Tongue (tissue), 1 donor: ENCODE measurements at regions not wholly inside any gene's neighbourhood (a gene's known extent, or its start where the extent isn't known, plus 50 kb on each side); places are given as distances from the start of the nearest gene placed in this dataset.

Experiments used
- DNase-seq: peaks from one replicate; pipeline ENCODE4 v3.0.0-alpha.2; 2015

DNA sequence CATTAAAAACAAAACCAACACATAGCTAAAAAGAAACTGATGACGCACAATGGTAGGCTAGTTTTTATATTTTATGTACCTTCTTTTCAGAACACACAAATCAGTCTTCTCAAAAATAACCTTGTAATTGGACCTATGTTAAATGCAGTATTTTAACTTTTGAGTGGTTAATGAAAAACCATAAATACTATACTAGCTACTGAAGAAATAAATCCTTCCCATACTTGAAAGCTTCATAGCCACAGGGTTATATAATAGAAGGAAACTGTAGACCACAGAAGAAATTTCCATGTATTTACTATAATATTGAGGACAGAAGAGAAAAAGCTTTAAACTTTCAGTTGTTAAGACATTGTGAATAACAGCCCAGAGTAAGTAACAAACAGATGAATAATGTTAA, 1094.3 kb upstream of the SLC10A2 start:
- DNase-seq: no peak

GRCh38 chr13:104143760-104144416, 1077.7 kb upstream of the SLC10A2 start:
- DNase-seq: no peak

- DNase-seq: no peak
These were observed 1074.3 kb upstream of the SLC10A2 start for GRCh38 chr13:104140552-104140951.

GRCh38 chr13:104137416-104137815, 1071.2 kb upstream of the SLC10A2 start:
- DNase-seq: no peak

DNA sequence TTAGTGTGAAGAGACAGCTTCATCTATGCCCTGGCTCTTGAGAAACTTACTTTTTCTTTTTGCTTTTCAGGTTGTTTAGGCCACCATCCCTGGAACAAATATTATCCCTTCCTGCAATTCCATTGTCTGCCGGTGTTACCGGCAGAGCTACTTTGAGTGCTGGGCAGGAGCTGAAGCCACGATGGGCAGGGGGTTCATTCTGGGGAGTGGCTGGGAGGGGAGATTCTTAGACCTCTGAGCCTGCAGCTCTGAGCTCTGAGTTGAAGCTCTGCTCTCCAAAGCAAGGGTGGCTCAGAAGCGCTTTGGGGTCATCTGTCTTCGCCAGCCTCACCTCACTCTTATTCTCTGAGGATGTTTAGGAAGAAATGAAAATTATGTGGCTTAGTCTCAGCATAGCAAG, 1066.6 kb upstream of the SLC10A2 start:
- no peak for DNase-seq

- DNase-seq: peak; percentile 35
These were observed 1047.9 kb upstream of the SLC10A2 start for GRCh38 chr13:104114101-104114500.

DNA sequence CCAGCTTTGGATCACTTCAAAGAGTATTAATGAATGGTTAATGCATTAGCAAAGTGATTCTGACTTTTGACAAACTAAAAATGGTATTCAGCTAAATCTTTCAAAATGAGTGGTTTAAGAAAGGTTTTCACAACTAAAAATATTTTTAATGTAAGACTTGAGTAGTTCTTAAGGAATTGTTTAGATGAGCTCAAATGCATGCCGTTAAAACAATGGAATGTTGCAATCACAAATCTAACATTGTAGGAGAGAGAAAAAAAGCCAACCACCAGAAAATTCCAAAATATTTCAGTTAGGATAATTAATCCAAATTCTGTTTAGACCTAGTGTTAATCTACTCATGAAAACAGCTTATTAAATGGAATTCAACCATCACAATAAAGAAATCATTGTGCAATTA, 1044.8 kb upstream of the SLC10A2 start:
- DNase-seq: no peak

GRCh38 chr13:104106705-104107393, 1040.6 kb upstream of the SLC10A2 start:
- peak; percentile 5 for DNase-seq

GRCh38 chr13:104105418-104106355, 1039.5 kb upstream of the SLC10A2 start:
- no peak for DNase-seq

DNA sequence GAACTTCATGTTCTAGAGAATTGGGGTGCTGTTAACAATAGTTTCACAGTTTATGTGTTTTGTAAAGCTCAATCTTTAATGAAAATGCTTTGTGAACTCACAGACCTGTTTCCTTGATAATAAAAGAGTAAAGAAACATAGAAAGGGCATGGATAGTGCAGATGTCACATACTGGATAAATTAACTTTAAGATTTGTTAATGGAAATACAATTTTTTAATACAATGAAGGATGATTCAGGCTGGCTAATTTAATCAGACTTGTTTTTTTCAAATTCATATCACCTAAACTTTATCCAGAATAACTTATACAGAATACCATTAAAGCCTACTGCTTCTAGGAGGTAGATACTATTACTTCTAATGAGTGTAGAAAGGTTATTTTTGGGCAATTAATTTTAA, 1033.5 kb upstream of the SLC10A2 start:
- DNase-seq: no peak

DNA sequence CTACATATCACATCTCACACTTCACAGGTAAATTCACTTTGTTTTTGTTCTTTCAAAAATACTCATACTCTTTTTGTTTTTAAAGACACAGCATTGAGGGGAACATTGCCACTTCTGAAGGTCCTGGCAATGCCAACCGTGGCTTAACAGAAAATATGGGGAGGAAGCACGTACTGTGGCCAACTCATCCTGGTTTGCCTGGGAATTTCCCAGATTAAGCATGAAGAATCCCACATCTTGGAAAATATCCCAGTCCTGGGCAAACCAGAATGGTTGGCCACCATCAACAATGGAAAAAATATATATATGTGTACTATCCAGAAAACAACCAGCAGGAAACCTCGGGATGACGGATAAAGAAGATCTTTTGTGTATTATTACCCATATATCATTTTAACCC, 1032.2 kb upstream of the SLC10A2 start:
- no peak for DNase-seq

- DNase-seq: no peak
These were observed 1020.5 kb upstream of the SLC10A2 start for GRCh38 chr13:104086759-104087158.

DNA sequence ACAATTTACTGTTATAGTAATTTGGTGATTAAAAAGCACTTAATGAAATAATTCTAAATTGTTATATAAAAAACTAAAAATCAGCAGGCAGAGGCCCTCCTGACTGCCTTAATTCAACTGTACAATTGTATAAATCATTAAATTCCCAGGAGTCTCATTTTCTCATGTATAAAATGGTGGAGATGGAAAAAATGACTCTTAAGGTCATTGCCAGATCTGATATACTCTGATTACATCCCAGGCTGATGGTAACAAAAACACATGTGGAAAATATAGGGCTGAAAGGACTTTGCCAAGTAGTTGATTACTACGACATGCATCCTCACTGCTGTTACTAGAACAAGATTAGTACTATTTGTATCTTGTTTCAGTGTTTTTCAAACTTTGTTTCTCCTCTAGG, 1020.0 kb upstream of the SLC10A2 start:
- peak; percentile 18 for DNase-seq

DNA sequence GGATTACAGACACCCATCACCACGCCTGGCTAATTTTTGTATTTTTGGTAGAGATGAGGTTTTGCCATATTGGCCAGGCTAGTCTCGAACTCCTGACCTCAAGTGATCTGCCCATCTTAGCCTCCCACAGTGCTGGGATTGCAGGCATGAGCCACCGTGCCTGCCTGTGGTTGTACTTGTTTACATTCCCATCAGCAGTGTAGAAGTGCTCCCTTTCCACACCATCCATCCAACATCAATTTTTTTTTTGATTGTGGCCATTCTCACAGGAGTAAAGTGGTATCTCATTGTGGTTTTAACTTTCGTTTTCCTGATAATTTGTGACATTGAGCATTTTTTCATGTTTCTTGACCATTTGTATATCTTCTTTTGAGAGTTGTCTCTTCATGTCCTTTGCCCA, 1019.4 kb upstream of the SLC10A2 start:
- no peak for DNase-seq

- DNase-seq: no peak
These were observed 1008.1 kb upstream of the SLC10A2 start for GRCh38 chr13:104074326-104074725.

- DNase-seq: no peak
These were observed 1005.6 kb upstream of the SLC10A2 start for GRCh38 chr13:104071806-104072205.

DNA sequence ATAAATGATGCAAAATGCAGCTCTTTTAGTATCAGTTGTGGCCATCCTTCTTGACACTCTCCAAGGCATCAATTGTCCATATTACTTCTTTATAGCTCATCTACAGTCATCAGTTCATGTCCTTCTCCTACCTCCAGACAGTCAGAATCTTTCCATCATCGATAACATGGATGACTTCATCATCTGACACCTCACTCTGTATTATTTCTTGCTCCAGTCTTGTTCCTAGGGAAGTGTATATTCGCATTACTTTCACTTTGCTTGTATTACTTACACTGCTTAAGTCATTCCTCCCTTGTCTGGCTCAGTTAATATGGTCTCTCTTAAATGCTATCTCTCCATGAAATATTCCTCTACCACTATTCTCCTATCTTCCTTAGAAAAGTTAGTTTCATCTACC, 999.1 kb upstream of the SLC10A2 start:
- DNase-seq: no peak

DNA sequence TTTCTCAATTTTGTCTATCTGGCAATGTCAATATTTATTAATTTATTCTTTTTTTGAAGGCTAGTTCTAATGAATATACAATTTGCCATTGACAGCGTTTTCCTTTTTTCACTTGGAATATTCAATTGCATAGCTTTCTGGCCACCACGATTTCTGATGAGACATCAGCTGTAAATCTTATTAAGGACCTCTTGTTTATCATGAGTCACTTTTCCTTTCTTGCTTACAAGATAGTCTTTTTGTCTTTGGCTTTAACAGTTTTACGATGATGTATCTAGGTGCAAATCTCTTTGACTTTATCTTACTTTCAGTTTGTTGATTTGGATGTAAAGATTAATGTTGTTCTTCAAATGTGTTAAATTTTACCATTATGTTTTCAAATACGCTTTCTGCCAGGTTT, 991.6 kb upstream of the SLC10A2 start:
- no peak for DNase-seq

GRCh38 chr13:104045907-104046306, 979.7 kb upstream of the SLC10A2 start:
- no peak for DNase-seq

- no peak for DNase-seq
These were observed 977.0 kb upstream of the SLC10A2 start for GRCh38 chr13:104043184-104043583.

GRCh38 chr13:104034891-104035290, 968.7 kb upstream of the SLC10A2 start:
- DNase-seq: no peak

DNA sequence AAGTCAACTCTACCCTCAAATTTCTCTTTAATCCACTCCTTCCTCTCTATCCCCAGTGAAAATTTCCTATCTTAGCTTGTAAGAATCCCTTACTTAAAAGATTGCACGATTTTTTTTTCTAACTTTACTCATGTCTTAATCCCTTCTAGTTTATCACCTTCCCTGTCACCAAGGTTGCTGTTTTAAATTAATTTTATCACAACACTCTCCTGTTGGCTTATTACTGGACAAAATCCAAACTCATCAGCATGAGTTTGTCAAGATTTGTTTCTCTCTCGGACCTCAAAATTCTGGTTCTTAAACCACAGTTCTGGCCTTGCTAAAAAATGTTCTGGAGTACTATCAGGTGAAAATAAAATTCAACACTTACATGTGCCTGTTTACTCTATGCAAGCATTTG, 959.1 kb upstream of the SLC10A2 start:
- DNase-seq: no peak
